EH (cell line): ENCODE measurements at regions not wholly inside any gene's neighbourhood (a gene's known extent, or its start where the extent isn't known, plus 50 kb on each side); places are given as distances from the start of the nearest gene placed in this dataset.
"Not testable (repeated sequence)": the region's sequence is repeated elsewhere in the genome, so short reads cannot be mapped to it uniquely, and the experiment has no call there.

Experiments
- DNase-seq: peaks from one replicate; pipeline ENCODE4 v3.0.0-alpha.2; 2015; ENCODE audit warnings: low read depth

DNA sequence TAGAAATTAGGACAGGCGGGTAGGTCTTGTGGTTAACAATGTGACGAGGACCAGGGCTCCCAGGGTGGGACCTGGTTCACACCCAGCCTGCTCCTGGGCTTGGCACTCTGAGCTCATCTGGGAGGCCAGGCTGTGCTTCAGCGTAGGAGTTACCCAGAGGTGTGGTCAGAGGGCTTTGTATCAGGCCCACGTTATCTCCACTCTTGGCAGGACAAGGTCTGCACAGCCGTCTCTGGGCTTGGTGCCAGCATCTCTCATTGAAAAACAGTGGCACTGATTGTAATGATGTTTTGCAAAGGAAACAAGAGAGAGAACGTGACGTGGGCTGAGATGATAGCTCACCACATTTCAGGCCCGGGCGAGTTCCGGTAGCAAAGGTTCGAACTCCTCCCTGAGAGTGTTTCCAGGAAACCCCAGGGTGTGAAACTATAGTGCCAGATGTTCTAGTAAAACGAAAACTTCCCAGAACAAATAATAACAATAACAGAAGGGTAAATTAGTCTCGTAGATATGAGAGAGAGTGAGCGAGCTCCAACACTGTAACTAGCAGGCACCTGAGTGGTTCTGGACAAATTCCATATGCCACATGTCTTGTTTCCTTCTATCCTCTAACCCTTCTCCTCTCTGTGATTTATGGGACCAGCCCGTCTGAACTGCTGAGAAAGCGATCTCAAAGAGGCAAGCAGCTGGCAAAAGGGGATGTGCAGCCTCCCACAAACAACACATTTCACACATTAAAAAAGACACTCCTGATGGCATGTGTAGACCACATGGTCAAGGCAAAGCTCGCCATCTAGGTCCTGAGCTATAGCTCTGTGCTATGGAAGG, 227.3 kb downstream of the KTN1 start:
- peak; percentile 52 for DNase-seq

DNA sequence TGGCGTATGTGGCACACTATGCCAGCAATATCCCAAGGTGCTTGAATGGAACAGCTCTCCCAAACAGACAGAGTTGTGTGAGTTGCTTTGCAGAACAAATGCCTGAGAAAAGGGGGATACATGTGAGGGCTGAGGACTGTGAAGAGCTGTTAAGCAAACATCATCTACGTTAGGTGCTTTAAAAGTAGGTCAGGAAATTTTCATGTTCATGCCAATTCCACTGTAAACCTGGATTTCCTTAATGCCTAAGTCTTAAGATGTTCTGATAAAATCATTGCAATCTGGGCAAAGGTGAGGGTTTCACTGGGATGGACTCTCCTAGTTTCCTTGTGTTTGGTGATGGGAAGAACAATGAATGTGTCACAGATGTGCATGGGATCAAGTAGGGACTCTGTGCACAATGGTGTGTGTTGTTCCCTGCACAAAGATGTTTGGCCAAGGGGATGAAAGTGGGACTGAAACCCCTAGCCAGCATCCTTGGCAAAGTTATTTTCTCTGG, 227.9 kb downstream of the KTN1 start:
- DNase-seq, result no peak

- no peak for DNase-seq
Measured at GRCh38 chr14:55813630-55814029, 233.6 kb downstream of the KTN1 start.

DNA sequence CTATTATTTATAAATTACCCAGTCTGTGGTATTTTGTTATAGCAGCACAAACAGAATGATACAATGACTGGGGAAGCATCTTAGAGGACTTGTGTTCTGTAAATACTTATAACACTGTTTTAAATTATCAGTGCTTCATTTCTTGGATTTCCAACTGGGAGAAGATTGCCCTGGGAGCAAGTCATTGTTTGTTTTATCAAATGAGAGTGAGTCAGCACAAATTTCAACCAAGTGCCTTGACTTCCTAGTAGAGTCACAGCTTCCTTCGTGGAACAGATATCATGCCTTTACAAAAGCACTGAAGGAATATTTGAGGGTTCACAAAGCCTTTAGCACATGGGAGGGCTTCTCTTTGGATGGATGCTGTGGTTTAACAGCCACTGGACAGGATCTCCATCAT, 234.1 kb downstream of the KTN1 start:
- peak; percentile 57 for DNase-seq

DNA sequence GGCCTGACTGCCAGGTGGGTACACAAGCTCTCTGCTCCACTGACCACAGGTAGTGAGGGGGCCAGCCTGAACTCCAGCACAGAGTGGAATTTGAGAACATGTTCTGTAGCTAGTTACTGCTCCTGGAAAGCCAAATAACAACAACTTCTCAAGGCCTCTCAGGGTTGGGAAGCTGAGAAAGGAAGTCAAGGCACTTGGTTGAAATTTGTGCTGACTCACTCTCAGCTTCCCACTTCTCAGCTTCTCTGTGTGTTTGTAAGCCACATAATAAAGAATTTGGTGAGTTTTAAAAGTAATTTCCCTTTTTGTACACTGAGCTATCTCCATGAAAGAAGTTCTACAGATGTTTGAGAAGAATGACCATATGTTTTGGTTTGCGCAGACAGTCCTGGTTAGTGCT, 234.9 kb downstream of the KTN1 start:
- peak; percentile 64 for DNase-seq

DNA sequence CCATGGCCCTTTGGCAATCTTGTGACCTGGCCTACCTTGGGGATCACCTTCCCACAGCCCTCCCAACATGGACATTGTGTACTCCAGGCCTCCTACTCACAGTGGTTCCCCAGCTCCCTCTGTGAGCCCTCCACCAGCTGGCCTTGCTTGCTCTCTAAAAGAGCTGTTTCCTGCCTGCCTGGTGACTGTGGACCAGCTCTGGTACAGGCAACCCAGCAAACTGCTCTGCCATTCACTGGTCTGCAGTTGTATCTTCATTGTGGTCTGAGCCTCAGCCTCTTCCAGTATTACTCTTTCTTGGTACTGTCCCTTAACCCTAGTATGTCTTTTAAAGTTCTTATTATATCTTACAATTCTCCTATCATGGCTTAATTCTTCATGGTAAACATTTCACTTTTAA, 236.2 kb downstream of the KTN1 start:
- no peak for DNase-seq

GRCh38 chr14:55819610-55820304, 239.8 kb downstream of the KTN1 start:
- no peak for DNase-seq

DNA sequence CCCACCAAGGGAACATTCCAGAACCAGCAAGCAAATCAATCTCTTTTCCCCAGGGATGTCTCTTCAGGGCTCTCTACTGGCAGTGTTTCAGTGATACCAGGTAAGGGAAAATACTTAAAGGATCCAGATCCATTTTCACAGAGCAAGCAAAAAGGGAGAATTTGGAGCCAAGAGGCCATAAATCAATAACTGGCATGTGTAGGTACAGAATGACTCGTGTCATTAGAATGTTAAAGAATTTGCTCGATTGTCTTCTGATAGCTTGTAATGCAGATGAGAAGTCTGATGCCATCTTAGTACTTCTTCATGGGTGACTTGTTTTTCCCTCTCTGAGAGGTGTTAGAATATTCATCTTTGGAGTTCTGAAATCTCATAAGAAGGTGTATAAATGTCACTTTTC, 242.9 kb downstream of the KTN1 start:
- DNase-seq, result no peak

- DNase-seq, result peak; percentile 11
Measured at GRCh38 chr14:55832122-55832911, 252.3 kb downstream of the KTN1 start.

DNA sequence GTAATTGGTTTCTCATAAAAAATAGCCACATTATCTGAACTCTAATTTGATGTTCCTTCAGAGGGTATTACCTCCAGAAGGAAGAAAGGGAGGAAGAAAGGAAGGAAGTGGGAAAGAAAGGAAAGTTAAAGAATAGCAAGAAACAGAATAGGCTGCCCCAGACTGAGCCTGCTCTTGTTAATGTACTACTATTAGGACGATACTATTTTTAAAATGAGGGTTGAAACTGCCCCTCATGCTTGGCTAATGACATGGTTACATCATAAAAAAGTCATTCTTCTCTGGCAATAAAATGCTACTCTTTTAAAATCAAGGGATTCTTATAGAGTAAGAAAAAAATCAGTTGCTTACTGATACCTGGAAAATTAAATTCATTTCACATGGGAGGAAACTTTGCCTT, 253.0 kb downstream of the KTN1 start:
- no peak for DNase-seq

- no peak for DNase-seq
Measured at GRCh38 chr14:55834390-55834789, 254.4 kb downstream of the KTN1 start.

DNA sequence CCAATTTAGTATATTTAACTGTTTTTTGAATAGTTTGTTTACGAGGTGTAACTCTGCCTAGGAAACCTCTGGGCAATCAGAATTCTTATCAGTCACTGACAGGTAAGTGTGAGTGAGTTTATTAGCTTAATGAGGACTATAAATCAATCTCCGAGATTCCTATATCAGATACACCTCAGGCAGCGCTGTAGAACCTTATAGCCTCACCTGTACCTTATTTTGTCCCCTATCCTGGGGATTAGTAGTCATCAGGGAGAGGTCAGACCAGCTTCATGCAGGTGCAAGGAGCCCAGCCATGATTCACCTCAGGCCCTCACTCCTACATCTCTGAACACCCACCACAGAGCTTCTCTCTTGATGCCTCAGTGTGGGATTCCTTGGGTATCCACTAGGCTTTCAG, 256.0 kb downstream of the KTN1 start:
- no peak for DNase-seq

DNA sequence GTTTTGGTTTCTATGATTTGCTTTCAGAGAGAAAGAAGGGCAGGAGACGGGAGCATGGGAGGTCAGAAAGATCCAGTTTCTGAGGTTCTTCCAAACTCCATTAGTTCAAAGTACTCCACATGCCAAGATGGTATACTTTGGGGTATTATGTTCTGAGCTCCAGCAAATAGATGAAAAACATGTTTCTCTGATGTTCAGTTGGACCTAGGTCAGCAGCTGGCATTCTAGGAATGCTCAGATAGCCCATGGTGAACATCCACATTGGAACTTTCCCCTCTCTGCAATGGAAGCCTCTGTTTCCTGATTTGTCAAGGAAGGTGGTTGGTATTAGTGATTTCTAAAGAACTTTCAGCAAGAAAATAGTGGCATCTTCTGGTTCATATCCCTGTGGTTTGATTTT, 257.5 kb downstream of the KTN1 start:
- no peak for DNase-seq

DNA sequence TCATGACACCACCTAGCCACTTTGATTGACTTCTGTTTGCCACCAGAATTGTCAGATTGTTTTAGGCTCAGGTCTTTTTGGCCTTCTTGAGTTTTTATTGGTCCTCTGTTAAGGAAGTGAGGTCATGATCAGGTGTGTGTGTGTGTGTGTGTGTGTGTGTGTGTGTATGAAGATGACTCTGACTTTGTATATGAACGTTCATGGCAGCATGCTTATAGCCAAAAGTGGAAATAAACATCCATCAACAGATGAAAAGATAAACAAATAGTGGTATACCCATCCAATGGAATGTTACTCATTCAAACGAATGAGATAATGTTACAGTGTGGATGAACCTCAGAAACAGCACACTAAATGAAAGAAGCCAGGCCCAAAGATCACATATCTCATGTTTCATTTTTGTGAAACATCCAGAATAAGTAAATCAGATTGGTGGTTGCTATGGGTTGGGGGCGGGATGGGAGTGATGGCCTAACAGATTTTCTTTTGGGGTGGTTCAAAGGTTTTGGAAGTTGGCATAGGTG, 258.6 kb downstream of the KTN1 start:
- DNase-seq, result peak; percentile 7

- not testable (repeated sequence) for DNase-seq
Measured at GRCh38 chr14:55839301-55839947, 259.4 kb downstream of the KTN1 start.

DNA sequence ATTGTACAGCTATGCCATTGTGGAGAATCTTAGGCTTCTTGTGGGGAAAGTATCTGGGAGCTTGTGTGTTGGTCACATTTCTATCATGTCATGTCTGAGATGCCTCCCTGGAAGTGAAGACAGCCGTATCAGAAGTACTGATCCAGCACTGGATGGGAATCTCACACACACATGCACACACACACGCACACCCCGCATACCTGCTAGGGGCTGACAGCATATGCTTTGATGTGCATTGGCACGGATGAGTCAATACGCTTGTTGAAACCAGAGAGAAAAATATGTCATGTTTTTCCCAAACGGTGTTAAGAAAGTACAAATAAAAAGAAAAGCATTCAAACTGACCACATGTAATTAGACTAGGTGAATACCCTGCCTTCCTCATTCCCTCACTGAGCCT, 260.8 kb downstream of the KTN1 start:
- no peak for DNase-seq

DNA sequence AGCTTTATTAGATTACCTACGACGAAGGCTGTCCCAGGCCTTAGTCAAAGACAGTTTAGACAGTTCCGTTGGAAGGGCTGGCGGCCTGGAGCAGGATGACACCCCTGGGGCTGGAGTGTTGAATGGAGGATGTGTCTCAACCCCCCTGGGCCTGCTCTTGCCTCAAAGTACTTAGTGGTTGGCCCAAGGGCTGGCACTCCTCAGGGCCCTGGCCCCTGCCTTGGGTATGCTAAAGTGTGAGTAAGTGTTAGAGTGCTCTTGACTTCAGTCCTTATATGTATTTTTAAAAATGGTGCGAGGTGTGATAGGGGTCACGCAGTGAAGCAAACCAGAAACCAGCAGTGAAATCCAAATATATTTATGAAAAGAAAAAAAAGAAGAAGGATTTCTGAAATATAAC, 261.6 kb downstream of the KTN1 start:
- DNase-seq, result no peak

- peak; percentile 15 for DNase-seq
Measured at GRCh38 chr14:55843718-55844403, 263.9 kb downstream of the KTN1 start.

DNA sequence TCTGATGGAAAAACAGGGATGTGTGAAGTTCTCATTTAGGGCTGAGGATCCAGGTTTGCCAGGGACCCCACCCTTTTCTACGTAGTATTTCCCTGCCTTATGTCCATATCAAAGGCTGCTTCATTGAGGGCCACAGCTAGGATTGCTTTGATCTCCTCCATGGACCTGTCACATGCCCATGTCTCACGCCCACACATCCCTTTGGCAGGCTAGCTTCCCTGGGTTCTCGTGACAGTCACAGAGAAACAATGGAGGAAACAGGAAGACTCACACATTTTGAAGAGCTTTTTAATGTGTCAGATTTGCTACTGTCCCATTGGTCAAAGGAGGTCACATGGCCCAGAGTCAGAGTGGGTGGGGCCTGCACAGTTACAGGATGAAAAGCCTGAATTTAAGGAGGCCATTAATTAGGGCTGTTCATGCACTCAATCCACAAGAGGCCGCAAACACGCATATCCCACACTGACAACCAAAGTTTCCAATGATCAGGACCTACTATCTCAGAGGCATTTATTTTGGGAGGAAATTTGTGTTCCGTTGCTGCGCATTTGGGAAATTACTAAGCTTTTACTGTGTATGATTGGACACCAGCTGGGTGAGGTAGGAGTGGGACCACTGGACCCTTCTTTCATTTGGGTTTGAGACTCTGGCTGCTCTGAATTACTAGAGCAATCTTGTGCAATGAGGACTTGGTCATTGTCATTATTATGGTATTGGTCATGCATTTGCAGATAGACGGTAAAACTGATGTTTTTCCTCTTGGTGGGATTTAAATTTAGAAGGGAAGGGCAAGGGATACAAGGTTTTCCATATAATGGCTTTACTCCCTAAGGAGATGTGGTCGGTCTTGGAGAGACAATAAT, 266.2 kb downstream of the KTN1 start:
- DNase-seq, result peak; percentile 26

- DNase-seq, result peak; percentile 85
Measured at GRCh38 chr14:55846826-55847446, 266.9 kb downstream of the KTN1 start.
